Gastrocnemius medialis (tissue), 4 donors: ENCODE measurements at regions not wholly inside any gene's neighbourhood (a gene's known extent, or its start where the extent isn't known, plus 50 kb on each side); places are given as distances from the start of the nearest gene placed in this dataset.

Experiments used
- CTCF ChIP-seq, 5 experiments: fragments of 450-650 bp in 3 of 5; fragments of 200-600 bp in 2 of 5; sonication (generic) in 2 of 5; IDR thresholded peaks in 4 of 5; conservative IDR thresholded peaks in 1 of 5; 1 replicate in 4 of 5; 2 replicates in 1 of 5; pipeline ENCODE4 v1.5.1; 2016 to 2019; ENCODE audit warnings: antibody characterized with exemption in 5 of 5, mild to moderate bottlenecking in 3 of 5, moderate library complexity in 3 of 5
- POLR2A ChIP-seq, 2 donors: fragments of 450-650 bp; IDR thresholded peaks; one replicate each; pipeline ENCODE4 v1.6.1; 2017; ENCODE audit warnings: antibody characterized with exemption in 2 of 2, mild to moderate bottlenecking in 2 of 2, moderate library complexity in 2 of 2

- TF ChIP-seq CTCF (IDR thresholded peaks at IDR 0.05 in 4 of 5, conservative IDR thresholded peaks at IDR 0.05 in 1 of 5), result no peak
- TF ChIP-seq POLR2A (IDR thresholded peaks at IDR 0.05), result no peak
Measured at GRCh38 chr4:41859087-41859486, 76.1 kb upstream of the TMEM33 start.
